Fibroblast of lung (primary cell): ENCODE measurements at regions not wholly inside any gene's neighbourhood (a gene's known extent, or its start where the extent isn't known, plus 50 kb on each side); places are given as distances from the start of the nearest gene placed in this dataset.

Source experiments
- EZH2 ChIP-seq: IDR thresholded peaks from 2 replicates; pipeline ENCODE4 v1.5.1; 2012; ENCODE audit warnings: low read length, control low read depth, mild to moderate bottlenecking; ENCODE audit errors: missing control alignments
- TF ChIP-seq, protein P1 (sequence below), 2 donors: IDR thresholded peaks in 1 of 2; conservative IDR thresholded peaks in 1 of 2; 1 replicate in 1 of 2; 2 replicates in 1 of 2; pipeline ENCODE4 v1.5.1; 2011 to 2012; ENCODE audit warnings: low read length in 2 of 2, control low read depth in 1 of 2, inconsistent platforms in 1 of 2, low read depth in 1 of 2, mild to moderate bottlenecking in 1 of 2

DNA sequence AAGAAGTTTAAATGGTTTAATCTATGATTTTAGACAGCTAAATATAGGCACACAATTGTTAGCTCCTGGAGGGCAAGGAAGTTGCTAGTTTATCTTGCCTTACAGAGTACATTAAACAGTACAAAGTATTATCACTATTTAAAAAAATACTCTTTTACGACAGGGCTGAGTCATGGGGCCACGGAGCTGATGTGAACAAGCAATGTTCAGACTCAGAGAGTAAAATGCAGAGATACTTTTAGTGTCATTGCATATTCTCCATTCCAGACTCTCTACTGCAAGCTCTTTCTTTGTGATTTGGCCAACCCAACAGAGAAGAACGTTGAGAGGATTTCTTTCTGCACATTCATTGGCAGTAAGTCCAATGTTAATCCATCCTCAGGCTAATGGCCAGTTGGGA, 352.4 kb downstream of the SPRY2 start:
- TF ChIP-seq, protein P1, sequence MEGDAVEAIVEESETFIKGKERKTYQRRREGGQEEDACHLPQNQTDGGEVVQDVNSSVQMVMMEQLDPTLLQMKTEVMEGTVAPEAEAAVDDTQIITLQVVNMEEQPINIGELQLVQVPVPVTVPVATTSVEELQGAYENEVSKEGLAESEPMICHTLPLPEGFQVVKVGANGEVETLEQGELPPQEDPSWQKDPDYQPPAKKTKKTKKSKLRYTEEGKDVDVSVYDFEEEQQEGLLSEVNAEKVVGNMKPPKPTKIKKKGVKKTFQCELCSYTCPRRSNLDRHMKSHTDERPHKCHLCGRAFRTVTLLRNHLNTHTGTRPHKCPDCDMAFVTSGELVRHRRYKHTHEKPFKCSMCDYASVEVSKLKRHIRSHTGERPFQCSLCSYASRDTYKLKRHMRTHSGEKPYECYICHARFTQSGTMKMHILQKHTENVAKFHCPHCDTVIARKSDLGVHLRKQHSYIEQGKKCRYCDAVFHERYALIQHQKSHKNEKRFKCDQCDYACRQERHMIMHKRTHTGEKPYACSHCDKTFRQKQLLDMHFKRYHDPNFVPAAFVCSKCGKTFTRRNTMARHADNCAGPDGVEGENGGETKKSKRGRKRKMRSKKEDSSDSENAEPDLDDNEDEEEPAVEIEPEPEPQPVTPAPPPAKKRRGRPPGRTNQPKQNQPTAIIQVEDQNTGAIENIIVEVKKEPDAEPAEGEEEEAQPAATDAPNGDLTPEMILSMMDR (conservative IDR thresholded peaks at IDR 0.05 in 1 of 2, IDR thresholded peaks at IDR 0.05 in 1 of 2; ENCODE audit: low read depth in 1 of 2, low read length in 2 of 2), result no peak
- TF ChIP-seq EZH2, result no peak
